Iris pigment epithelial cell (primary cell): ENCODE measurements at regions not wholly inside any gene's neighbourhood (a gene's known extent, or its start where the extent isn't known, plus 50 kb on each side); places are given as distances from the start of the nearest gene placed in this dataset.
A peak's percentile ranks its signal among the peaks of the same experiment; 100 is the strongest.

Experiments used
- DNase-seq: peaks from one replicate; pipeline ENCODE4 v3.0.0-alpha.2; 2011; ENCODE audit warnings: low read depth

GRCh38 chr20:39676857-39677391, 714.8 kb downstream of the DHX35 start:
- DNase-seq: no peak

DNA sequence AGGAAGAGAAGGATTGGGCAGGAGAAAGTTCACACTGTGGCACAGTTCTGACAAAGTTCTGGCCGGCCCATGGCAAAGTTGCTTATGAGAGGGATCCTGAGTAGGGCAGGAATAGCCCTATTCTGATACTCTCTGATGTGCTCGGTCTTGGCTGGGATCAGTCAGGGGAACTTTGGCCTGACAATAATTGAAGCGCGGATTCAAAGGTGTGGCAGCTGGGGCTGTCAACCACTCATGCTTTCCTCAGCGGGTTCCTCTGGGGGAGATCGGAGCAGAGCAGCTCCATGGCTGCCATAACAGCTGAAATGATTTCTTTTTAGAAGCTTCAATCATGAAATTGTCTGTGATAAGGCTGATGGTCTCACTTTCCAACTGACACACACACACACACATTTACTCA, 714.1 kb downstream of the DHX35 start:
- DNase-seq: no peak

- no peak for DNase-seq
These were observed 712.7 kb downstream of the DHX35 start for GRCh38 chr20:39674842-39675241.

GRCh38 chr20:39670988-39671387, 708.8 kb downstream of the DHX35 start:
- no peak for DNase-seq

- no peak for DNase-seq
These were observed 707.5 kb downstream of the DHX35 start for GRCh38 chr20:39669659-39670058.

DNA sequence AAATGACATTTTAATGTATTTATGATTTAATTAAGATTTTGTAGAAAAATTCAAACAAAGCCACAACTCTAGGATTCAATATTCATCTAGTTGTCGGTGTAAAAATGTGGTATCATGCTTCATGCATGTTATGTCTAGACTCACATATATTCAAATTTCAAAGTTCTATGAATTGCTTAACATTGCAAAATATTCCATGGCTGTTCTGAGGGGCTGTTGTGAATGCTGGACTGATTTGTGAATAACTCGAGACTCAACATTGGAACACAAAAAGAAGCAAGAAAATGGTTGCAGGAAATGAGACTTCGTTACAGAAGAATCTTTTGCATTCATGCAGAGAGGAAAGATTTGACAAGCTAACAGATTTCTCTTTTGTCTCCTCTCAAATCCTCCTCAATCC, 705.9 kb downstream of the DHX35 start:
- no peak for DNase-seq

DNA sequence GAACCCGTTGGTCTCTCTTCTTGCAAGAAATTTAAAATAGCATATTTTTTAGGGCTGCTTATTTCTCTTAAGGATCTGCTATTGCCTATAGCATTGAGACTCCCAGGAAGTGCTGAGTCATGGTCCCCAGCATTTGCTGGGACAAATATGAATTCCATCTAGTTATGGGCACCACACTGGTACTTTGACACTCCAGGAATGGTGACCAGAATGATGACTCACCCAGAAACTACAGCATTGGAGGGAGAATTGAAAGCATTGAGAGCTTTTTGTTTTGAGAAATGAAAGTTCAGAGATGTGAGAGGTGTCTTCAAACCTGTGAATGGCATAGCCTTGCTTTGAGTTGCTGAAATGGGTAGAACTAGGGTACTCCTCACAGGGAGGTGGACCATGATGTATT, 699.7 kb downstream of the DHX35 start:
- DNase-seq: no peak

DNA sequence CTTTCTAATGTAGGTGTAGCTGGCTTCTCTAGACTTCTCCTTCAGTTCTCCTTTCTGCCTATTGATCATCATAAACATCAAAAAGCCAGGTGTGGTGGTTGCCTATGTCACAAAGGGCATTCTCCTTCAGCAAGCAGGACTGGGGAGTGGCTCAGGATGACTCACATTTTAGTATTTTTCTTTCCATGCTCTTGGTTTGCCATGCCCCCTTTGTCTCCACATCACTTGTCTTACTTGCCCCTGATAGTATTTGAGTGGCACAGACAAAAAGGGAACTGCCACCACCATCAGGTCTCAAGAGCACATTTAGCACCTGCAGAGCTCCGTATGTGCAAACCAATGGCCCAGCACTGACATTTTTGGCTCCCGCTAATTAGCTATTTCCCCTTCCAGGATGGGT, 698.8 kb downstream of the DHX35 start:
- no peak for DNase-seq

- DNase-seq: peak; percentile 5
These were observed 698.1 kb downstream of the DHX35 start for GRCh38 chr20:39660226-39660625.

DNA sequence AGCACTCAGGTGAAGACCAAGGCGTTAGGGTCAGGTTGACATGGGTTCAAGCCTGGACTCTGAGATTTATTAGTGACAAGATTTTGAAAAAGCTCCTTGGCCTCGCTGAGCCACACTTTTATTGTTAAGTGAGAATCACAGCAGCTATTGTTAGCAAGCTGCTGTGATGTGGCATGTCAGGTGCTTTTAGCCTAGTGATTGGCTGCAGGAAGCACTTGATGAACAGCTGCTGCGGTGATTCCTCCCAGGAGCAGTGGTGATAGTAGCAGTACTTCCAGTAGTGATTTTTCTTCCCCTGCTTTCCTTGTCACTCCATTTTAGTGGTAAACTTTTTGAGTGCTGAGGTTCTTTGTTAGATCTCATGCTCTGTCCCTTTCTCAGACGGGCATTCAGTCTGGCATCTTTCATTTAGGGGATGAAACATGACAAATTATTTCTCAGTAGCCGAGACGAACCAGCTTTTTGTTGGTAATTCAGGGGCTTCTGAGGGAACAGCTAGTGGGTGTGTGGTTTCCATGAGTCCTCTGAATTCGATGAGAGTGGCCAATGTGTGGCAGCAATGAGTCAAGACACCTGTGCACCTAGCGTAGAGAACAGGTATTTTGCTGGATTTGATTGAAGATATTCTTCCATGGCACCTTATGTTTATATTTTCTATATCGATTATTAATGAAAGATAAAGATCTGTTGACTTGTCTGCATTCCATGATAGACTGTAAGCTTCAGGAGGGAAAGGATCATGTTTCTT, 696.7 kb downstream of the DHX35 start:
- DNase-seq: no peak

- DNase-seq: no peak
These were observed 692.0 kb downstream of the DHX35 start for GRCh38 chr20:39654171-39654570.

- no peak for DNase-seq
These were observed 689.6 kb downstream of the DHX35 start for GRCh38 chr20:39651645-39652325.

- DNase-seq: no peak
These were observed 684.8 kb downstream of the DHX35 start for GRCh38 chr20:39646874-39647413.

GRCh38 chr20:39645131-39645530, 683.0 kb downstream of the DHX35 start:
- DNase-seq: no peak

- no peak for DNase-seq
These were observed 681.1 kb downstream of the DHX35 start for GRCh38 chr20:39643292-39643691.

GRCh38 chr20:39641423-39641822, 679.3 kb downstream of the DHX35 start:
- DNase-seq: no peak

DNA sequence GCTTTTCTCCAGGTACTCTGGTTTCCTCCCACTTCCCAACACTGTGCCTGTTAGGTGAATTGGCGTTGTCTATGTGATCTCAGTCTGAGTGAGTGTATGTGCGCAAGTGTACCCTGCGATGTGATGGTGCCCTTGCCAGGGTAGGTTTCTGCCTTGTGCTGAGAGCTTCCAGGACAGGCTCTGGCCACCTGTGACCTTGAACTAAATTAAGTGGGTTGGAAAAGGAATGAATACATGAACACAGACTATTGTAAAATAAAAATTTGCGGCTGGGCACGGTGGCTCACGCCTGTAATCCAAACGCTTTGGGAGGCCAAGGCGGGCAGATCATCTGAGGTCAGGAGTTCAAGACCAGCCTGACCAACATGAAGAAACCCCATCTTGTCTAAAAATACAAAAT, 678.0 kb downstream of the DHX35 start:
- DNase-seq: no peak

DNA sequence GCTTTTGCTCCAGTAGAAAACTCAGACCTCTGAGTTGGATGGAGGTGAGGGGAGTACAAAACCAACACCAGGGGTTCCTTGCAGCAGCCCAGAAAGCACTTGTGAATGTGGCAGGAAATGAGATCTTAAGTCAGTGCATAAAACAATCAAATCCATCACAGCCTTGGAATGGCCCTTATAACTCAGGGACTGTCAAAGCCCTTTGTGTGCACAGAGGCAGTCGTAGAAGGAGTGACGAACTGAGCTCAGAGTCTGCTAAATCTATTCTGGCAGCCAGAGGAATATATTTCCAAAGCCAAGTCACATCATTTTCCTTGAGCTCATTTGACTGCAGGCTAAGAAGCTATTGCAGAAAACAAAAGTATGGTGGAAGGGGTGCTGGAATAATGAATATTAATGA, 676.6 kb downstream of the DHX35 start:
- no peak for DNase-seq

DNA sequence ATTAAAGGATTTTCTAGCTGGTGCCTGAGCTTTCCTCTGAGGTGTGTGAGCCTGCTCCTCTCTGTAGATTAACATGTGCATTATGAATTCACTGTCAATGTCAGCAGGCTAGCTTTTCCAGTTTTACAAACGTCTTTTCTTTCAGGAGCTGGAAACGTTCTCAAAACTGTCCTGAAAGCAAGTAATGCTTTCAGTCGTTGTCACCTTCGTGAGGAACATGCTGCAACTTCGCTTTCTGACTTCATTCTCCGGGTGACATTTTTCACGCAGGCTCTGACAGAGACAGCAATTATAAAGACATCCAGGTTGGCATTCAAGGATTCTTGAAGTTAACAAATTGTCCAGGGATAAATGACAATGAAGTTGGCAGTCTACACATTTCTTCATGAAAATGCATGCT, 671.5 kb downstream of the DHX35 start:
- no peak for DNase-seq

- no peak for DNase-seq
These were observed 670.6 kb downstream of the DHX35 start for GRCh38 chr20:39632757-39633156.

DNA sequence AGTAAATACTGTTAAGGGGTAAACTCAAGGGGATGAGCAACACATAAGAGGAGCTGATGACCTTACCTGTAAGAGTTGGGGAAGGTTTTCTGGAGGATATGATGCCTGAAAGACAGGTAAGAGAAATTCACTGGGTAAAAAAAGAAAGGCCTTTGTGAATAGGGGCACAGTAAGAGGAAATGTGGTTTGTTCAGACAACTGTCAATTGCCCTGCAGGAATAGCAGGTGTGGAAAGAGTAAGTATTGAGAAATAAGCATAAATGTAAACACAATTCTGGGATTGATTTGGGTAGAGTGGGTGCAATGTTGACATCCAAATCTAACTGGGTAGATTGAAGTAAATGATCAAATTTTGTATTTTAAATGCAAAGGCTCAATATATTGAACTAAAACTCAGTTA, 670.0 kb downstream of the DHX35 start:
- no peak for DNase-seq

DNA sequence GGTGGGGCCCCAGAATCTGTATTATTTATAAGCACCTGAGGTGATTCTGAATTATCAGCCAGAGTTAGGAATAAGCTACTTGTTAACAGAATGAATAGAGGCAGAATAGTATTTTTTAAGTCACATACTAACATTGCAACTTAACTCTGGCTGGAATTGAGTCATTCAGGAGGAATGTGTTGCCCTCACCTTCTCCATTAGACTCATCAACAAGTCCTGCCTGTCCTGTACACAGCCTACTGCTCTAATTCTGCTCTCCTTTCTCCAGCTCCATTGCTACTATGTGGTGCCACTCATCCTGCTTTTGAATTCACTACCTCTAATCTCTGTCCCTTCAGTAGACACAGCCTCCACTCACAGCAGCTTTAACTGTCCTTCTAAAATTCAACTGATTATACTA, 669.4 kb downstream of the DHX35 start:
- peak; percentile 9 for DNase-seq

- no peak for DNase-seq
These were observed 668.2 kb downstream of the DHX35 start for GRCh38 chr20:39630215-39630908.
